Activated naive CD4-positive, alpha-beta T cell treated with anti-CD3 and anti-CD28 coated beads, Interleukin-2, amount 10 ng/mL, durations not matched to agents 7 days and 5 days (primary cell): ENCODE measurements at regions not wholly inside any gene's neighbourhood (a gene's known extent, or its start where the extent isn't known, plus 50 kb on each side); places are given as distances from the start of the nearest gene placed in this dataset.

ENCODE experiments used
- CTCF ChIA-PET: fragments of 350-600 bp; sonication (Branson Sonifier 250); formaldehyde crosslinking; loops from one replicate; lab custom pipeline; 2021; ENCODE audit warnings: antibody characterized with exemption; lab: Charles Lee
- DNase-seq: peaks from one replicate; pipeline ENCODE4 v3.0.0-alpha.2; 2020
- H3K27ac Mint-ChIP-seq: one replicate; pipeline ENCODE4 v1.8.0; 2021; ENCODE audit warnings: mild to moderate bottlenecking, moderate library complexity, mixed read lengths
- H3K27me3 Mint-ChIP-seq: one replicate; pipeline ENCODE4 v1.8.0; 2021; ENCODE audit warnings: mild to moderate bottlenecking, mixed read lengths
- H3K36me3 Mint-ChIP-seq: one replicate; pipeline ENCODE4 v1.8.0; 2021; ENCODE audit warnings: mixed read lengths
- H3K4me1 Mint-ChIP-seq: one replicate; pipeline ENCODE4 v1.8.0; 2021; ENCODE audit warnings: mixed read lengths
- H3K4me3 Mint-ChIP-seq: one replicate; pipeline ENCODE4 v1.8.0; 2021; ENCODE audit warnings: mild to moderate bottlenecking, moderate library complexity, mixed read lengths
- H3K9me3 Mint-ChIP-seq: one replicate; pipeline ENCODE4 v1.8.0; 2021; ENCODE audit warnings: mixed read lengths

DNA sequence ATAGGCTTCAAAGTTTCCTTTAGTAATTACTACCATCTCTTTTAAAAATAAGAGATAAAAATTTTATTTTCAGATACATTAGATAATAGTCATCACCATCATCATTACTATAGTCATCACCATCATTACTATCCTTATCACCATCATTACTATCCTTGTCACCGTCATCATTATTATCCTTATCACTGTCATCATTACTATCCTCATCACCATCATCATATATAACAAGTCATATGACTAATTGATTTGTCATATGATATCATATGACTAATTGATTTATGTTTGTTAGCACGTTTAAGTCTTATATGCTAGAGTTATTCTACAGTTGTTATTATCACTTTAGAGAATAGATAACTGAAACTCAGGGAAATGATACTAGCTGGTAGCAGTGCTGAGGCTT, 382.1 kb upstream of the CDH18 start:
- Mint-ChIP-seq H3K27me3 (no peaks in the 10 kb centered on the region), H3K9me3 (peaks cover 8% of the 10 kb centered on the region), H3K27ac (no peak overlapping the region), H3K4me1 (no peaks in the 10 kb centered on the region), H3K4me3 (no peak overlapping the region), H3K36me3 (no peaks in the 10 kb centered on the region)
- DNase-seq = no peak
- CTCF ChIA-PET = no interaction called here

DNA sequence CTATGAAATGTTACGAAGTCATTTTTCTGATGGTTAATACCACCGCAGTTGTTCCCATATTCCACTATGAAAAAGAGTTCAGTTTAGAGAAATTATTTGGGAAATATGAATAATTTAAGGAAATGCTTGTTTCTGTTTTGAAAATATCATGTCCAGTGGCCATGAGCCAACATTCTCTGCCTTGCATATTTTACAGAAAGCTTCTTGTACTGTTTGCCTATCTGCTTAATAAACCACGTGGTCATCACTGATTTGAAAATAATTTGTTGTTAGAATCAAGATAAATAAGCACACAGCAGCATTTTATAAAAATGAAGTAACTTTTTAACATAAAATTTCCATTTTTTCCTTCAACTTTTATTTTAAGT, 381.5 kb upstream of the CDH18 start:
- DNase-seq = no peak
- no peaks in the 10 kb centered on the region for H3K4me1 Mint-ChIP-seq
- H3K9me3 Mint-ChIP-seq = peaks cover 8% of the 10 kb centered on the region
- no peak overlapping the region for H3K4me3 Mint-ChIP-seq
- no peaks in the 10 kb centered on the region for H3K36me3 Mint-ChIP-seq
- H3K27ac Mint-ChIP-seq = no peak overlapping the region
- no peaks in the 10 kb centered on the region for H3K27me3 Mint-ChIP-seq
- CTCF ChIA-PET = no interaction called here

DNA sequence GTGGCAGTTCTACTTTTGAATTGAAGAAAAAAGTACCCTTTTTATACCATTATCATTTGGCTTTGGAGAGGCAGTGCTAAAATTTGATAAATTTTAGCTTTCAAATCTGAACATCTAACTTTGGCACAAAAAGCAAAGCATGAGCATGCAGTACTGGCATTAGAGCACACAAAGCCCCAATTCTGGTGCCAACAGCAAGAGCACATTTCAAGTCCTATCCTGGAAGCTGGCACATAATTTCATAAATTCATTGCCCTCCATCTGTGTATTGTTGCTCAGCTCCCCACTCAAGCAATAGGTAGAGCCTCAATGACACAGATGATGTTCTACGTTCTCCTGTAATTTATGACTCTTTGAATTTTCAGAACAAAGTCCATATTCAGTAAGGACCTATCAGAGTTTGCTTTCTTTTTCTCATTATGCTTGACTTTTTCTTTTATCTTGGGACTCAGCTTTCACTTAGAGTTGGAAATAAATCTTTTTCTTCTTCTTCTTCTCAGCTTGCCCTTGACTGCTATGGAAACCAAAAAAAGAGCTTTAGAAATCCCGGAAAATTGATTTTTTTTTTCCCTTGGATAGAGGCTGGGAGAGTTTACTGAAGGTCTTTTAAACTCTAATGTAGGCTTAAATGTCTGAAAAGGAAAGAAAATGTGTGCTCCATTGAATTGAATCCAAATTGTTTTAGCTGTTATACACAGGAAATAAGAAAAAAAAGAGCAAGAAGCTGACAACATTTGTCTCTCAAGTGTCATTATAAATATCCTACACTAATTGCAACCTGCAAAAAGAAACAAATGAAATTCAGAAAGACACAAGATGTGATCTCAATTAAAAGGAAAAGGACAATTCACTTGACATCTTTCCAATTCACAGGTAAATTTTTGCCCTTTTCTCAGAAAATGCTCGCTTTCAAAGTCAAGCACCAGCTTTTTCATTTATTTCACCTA, 380.8 kb upstream of the CDH18 start:
- DNase-seq = no peak
- H3K4me1 Mint-ChIP-seq = no peaks in the 10 kb centered on the region
- no peaks in the 10 kb centered on the region for H3K27me3 Mint-ChIP-seq
- H3K9me3 Mint-ChIP-seq = peaks cover 8% of the 10 kb centered on the region
- H3K27ac Mint-ChIP-seq = no peak overlapping the region
- CTCF ChIA-PET = no interaction called here
- no peaks in the 10 kb centered on the region for H3K36me3 Mint-ChIP-seq
- no peak overlapping the region for H3K4me3 Mint-ChIP-seq

DNA sequence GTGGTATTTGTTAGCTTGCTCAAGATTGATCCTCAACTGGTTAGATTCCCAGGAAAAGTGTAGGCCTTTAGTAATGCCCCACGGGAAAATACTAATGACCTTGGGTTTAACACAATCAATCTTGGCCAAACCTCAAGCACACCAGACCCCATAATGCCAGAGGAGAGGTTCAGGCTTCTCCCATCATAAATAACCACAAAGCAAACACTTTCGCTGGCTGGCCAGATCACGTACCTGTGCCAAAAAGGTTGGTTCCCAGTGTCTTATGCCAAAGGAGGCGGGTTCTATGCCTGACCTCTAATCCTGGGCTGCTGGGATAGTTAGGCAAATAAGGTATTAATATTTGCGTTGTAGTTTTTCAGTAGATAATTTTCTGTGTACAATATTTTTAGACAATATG, 379.2 kb upstream of the CDH18 start:
- Mint-ChIP-seq H3K36me3 (no peaks in the 10 kb centered on the region), H3K9me3 (peaks cover 8% of the 10 kb centered on the region), H3K4me3 (no peak overlapping the region), H3K4me1 (no peaks in the 10 kb centered on the region), H3K27ac (no peak overlapping the region), H3K27me3 (no peaks in the 10 kb centered on the region)
- CTCF ChIA-PET = no interaction called here
- DNase-seq = no peak

GRCh38 chr5:20360263-20360662, 372.3 kb upstream of the CDH18 start:
- CTCF ChIA-PET = no interaction called here
- H3K27ac Mint-ChIP-seq = no peak overlapping the region
- peaks cover 2% of the 10 kb centered on the region for H3K9me3 Mint-ChIP-seq
- H3K4me1 Mint-ChIP-seq = no peaks in the 10 kb centered on the region
- H3K36me3 Mint-ChIP-seq = no peaks in the 10 kb centered on the region
- H3K27me3 Mint-ChIP-seq = no peaks in the 10 kb centered on the region
- no peak for DNase-seq
- H3K4me3 Mint-ChIP-seq = no peak overlapping the region

DNA sequence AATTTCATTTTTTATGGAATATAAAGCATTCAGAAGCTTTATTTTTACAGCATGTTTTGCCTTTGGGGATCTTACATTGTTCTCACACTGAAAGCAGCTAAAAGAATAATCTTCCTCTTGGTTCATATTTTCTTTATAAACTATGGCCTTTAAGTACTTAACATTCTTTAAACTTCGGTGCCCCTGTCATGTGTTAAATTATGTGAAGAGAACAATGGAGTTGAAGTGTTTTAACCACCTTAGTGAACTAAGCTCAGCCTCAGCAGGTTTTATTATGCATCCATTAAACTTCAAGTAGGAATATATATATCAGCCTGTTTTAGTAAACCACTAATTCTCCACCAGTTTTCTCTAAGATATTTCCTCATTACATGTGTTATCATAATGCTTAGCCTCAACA, 371.4 kb upstream of the CDH18 start:
- Mint-ChIP-seq H3K27me3 (no peaks in the 10 kb centered on the region), H3K4me1 (no peaks in the 10 kb centered on the region), H3K36me3 (no peaks in the 10 kb centered on the region), H3K4me3 (no peak overlapping the region), H3K27ac (no peak overlapping the region), H3K9me3 (peaks cover 2% of the 10 kb centered on the region)
- no peak for DNase-seq
- CTCF ChIA-PET = no interaction called here

DNA sequence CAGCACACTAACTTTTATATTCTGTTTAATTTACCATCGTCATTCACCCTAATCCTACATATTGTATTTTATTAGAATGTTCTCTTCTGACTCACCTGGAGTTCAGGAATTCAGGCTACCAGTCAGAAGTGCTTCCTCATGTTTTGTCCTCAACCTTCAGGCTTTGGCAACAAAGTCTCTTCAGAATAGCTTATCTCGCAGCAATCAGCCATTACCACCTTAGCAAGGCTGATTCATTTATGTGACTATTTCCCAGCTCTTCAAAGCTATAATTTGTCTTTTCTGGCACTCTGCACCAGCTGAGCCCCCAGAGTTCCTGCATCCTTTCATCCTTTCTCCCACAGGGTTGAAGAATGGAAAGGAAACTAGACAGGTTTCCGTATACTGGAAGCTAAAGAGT, 365.5 kb upstream of the CDH18 start:
- H3K4me1 Mint-ChIP-seq = no peaks in the 10 kb centered on the region
- no peak overlapping the region for H3K27ac Mint-ChIP-seq
- DNase-seq = no peak
- no peaks in the 10 kb centered on the region for H3K27me3 Mint-ChIP-seq
- H3K9me3 Mint-ChIP-seq = peaks cover 6% of the 10 kb centered on the region
- CTCF ChIA-PET = no interaction called here
- no peak overlapping the region for H3K4me3 Mint-ChIP-seq
- H3K36me3 Mint-ChIP-seq = no peaks in the 10 kb centered on the region

GRCh38 chr5:20351849-20352248, 363.8 kb upstream of the CDH18 start:
- CTCF ChIA-PET = no interaction called here
- no peak for DNase-seq
- Mint-ChIP-seq H3K4me1 (no peaks in the 10 kb centered on the region), H3K36me3 (no peaks in the 10 kb centered on the region), H3K27me3 (no peaks in the 10 kb centered on the region), H3K9me3 (peaks cover 9% of the 10 kb centered on the region), H3K4me3 (no peak overlapping the region), H3K27ac (no peak overlapping the region)

DNA sequence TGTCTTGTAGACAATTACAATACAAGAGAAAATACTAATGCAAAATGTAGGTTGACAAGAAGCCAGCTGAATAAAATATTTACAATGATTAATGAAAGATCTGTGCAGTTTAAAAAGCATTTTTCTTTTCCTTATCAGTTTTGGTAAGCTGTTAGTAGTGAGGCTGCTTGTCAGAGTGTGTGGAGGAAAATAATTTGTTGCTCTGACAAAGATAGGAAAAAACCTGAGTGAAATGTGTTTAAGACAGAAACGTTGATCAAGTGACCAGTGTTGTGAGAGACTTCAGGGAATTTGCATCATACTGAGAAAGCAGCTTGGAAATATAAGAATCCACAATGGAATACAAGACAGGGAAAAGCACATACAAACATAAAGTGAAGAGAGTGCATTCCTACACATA, 360.3 kb upstream of the CDH18 start:
- CTCF ChIA-PET = no interaction called here
- Mint-ChIP-seq H3K27ac (no peak overlapping the region), H3K4me3 (no peak overlapping the region), H3K9me3 (peaks cover 13% of the 10 kb centered on the region), H3K4me1 (no peaks in the 10 kb centered on the region), H3K36me3 (no peaks in the 10 kb centered on the region), H3K27me3 (no peaks in the 10 kb centered on the region)
- DNase-seq = no peak

DNA sequence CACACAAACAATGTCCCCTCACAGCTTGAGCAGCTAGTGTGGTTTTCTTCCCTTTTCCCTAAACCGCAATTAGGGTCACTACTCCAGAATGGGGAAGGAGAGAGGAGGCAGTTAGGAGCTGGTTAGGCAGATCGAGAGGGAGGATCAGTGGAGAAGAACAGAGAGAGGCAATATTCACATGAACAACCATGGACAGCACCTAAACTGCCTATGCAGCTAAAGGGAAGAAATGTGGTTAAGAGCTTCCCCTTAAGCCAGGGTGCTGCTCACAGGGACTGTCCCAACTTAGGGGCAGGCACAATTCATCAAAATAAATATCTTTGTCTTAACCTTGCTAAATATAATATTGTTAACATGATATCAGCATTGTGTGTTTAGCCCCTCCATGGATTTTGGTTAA, 359.3 kb upstream of the CDH18 start:
- CTCF ChIA-PET = no interaction called here

GRCh38 chr5:20340126-20340525, 352.1 kb upstream of the CDH18 start:
- H3K27me3 Mint-ChIP-seq = no peaks in the 10 kb centered on the region
- H3K4me3 Mint-ChIP-seq = no peak overlapping the region
- CTCF ChIA-PET = no interaction called here
- peaks cover 28% of the 10 kb centered on the region for H3K9me3 Mint-ChIP-seq
- H3K27ac Mint-ChIP-seq = no peak overlapping the region
- no peaks in the 10 kb centered on the region for H3K36me3 Mint-ChIP-seq
- no peaks in the 10 kb centered on the region for H3K4me1 Mint-ChIP-seq
- no peak for DNase-seq

More for the DNA sequence above, 359.3 kb upstream of the CDH18 start:
- no peaks in the 10 kb centered on the region for H3K4me1 Mint-ChIP-seq
- no peak overlapping the region for H3K4me3 Mint-ChIP-seq
- no peaks in the 10 kb centered on the region for H3K27me3 Mint-ChIP-seq
- H3K36me3 Mint-ChIP-seq = no peaks in the 10 kb centered on the region
- no peak for DNase-seq
- no peak overlapping the region for H3K27ac Mint-ChIP-seq
- peaks cover 20% of the 10 kb centered on the region for H3K9me3 Mint-ChIP-seq

GRCh38 chr5:20335978-20336377, 348.0 kb upstream of the CDH18 start:
- CTCF ChIA-PET = no interaction called here
- DNase-seq = no peak
- H3K27ac Mint-ChIP-seq = no peak overlapping the region
- no peaks in the 10 kb centered on the region for H3K4me1 Mint-ChIP-seq
- H3K9me3 Mint-ChIP-seq = peaks cover 21% of the 10 kb centered on the region
- no peaks in the 10 kb centered on the region for H3K27me3 Mint-ChIP-seq
- no peak overlapping the region for H3K4me3 Mint-ChIP-seq
- H3K36me3 Mint-ChIP-seq = no peaks in the 10 kb centered on the region

- H3K4me1 Mint-ChIP-seq = no peaks in the 10 kb centered on the region
- no peak for DNase-seq
- H3K27me3 Mint-ChIP-seq = no peaks in the 10 kb centered on the region
- H3K36me3 Mint-ChIP-seq = no peaks in the 10 kb centered on the region
- H3K4me3 Mint-ChIP-seq = no peak overlapping the region
- H3K27ac Mint-ChIP-seq = no peak overlapping the region
- CTCF ChIA-PET = no interaction called here
- peaks cover 18% of the 10 kb centered on the region for H3K9me3 Mint-ChIP-seq
Observed at GRCh38 chr5:20331826-20332225, 343.8 kb upstream of the CDH18 start.

GRCh38 chr5:20323323-20323722, 335.3 kb upstream of the CDH18 start:
- no peak overlapping the region for H3K4me3 Mint-ChIP-seq
- H3K36me3 Mint-ChIP-seq = no peaks in the 10 kb centered on the region
- CTCF ChIA-PET = no interaction called here
- H3K27ac Mint-ChIP-seq = no peak overlapping the region
- H3K27me3 Mint-ChIP-seq = no peaks in the 10 kb centered on the region
- no peak for DNase-seq
- peaks cover 8% of the 10 kb centered on the region for H3K9me3 Mint-ChIP-seq
- no peaks in the 10 kb centered on the region for H3K4me1 Mint-ChIP-seq

- no peaks in the 10 kb centered on the region for H3K27me3 Mint-ChIP-seq
- H3K4me3 Mint-ChIP-seq = no peak overlapping the region
- no peaks in the 10 kb centered on the region for H3K36me3 Mint-ChIP-seq
- CTCF ChIA-PET = no interaction called here
- peaks cover 16% of the 10 kb centered on the region for H3K9me3 Mint-ChIP-seq
- no peak for DNase-seq
- H3K4me1 Mint-ChIP-seq = no peaks in the 10 kb centered on the region
- H3K27ac Mint-ChIP-seq = no peak overlapping the region
Observed at GRCh38 chr5:20307391-20307790, 319.4 kb upstream of the CDH18 start.
